Skeletal muscle satellite cell (primary cell): ENCODE measurements at regions not wholly inside any gene's neighbourhood (a gene's known extent, or its start where the extent isn't known, plus 50 kb on each side); places are given as distances from the start of the nearest gene placed in this dataset.

Experiments used
- H3K27me3 ChIP-seq: 2 replicates; pipeline ENCODE4 v1.7.0; 2013; ENCODE audit warnings: low read length; ENCODE audit not compliant: control insufficient read depth, insufficient read depth
- H3K36me3 ChIP-seq: 2 replicates; pipeline ENCODE4 v1.7.0; 2013; ENCODE audit warnings: mild to moderate bottlenecking, control low read depth, low read length; ENCODE audit not compliant: insufficient read depth
- H3K4me1 ChIP-seq: 2 replicates; pipeline ENCODE4 v1.7.0; 2013; ENCODE audit warnings: low read length; ENCODE audit not compliant: control insufficient read depth, insufficient read depth
- H3K4me2 ChIP-seq: 2 replicates; pipeline ENCODE4 v1.7.0; 2013; ENCODE audit warnings: mild to moderate bottlenecking, low read length
- H3K4me3 ChIP-seq: 2 replicates; pipeline ENCODE4 v1.7.0; 2013; ENCODE audit warnings: low read length
- H3K9ac ChIP-seq: 2 replicates; pipeline ENCODE4 v1.7.0; 2013; ENCODE audit warnings: mild to moderate bottlenecking, low read depth, low read length, moderate library complexity
- H3K9me3 ChIP-seq: replicated peaks from 2 replicates; pipeline ENCODE4 v1.7.0; 2013; ENCODE audit warnings: mild to moderate bottlenecking, control low read depth, low read length

DNA sequence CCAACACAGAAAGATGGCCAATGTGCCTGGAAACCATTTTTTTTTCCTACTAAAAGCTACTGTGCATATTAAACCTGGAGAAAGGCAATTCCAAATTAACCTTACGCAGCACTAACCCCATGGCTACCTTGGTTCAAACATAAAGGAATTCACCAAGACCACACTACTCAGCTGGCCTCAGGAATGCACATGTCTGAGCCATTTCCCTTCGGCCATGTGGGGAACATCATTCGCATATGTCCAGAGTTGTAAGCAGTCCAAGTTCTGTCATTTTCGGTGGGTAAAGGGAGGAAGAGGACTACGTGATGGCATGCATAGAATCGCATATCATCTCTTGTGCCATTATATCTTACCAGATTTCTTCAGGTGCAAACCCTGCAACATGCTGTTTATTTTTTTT is 175.4 kb downstream of the NTMT2 start:
- Histone ChIP-seq H3K36me3 (no peaks in the 10 kb centered on the region), H3K4me1 (no peaks in the 10 kb centered on the region)

DNA sequence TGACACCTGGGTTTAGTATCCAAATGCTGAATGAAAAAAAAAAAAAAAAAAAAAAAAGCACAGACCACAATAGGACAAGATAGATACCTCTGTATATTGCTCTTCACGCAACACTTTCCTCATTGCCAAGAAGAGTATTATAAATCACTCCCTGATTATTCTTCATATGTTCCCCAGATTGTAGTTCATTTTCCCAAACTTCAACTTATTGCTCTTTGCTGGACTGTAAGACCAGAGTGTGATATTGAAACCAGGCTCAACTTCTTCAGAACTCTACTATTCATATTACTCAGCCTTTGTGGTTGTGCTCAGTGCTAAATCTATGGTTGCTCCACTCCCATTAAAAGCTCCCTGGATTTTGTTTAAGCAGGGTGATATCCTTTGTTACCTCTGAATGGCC is 180.4 kb downstream of the NTMT2 start:
- Histone ChIP-seq H3K9ac (no peak overlapping the region), H3K9me3 (no peaks in the 10 kb centered on the region), H3K27me3 (no peaks in the 10 kb centered on the region), H3K36me3 (no peaks in the 10 kb centered on the region), H3K4me2 (no peak overlapping the region), H3K4me3 (no peak overlapping the region), H3K4me1 (no peaks in the 10 kb centered on the region)

More for the DNA sequence above, 175.4 kb downstream of the NTMT2 start:
- Histone ChIP-seq H3K4me2 (no peak overlapping the region), H3K9me3 (no peaks in the 10 kb centered on the region), H3K4me3 (no peak overlapping the region), H3K27me3 (no peaks in the 10 kb centered on the region), H3K9ac (no peak overlapping the region)

DNA sequence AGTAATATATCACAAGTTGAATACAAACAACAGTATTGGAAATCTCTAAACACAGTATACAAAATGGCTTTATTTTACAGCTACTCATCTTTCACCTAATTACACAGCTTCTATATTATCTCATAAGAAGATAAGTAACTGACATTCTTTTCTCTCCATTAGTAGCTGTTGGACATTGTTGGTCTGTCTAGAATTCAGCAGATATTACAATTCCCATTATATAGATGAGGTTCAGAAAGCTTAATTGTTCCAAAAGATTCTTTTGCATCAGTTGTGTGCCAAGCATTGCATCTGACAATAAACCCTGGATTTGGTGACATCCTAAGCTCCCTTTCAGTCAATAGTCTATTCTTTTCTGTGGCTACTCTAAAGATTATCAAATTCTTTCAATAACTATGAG is 187.0 kb downstream of the NTMT2 start:
- Histone ChIP-seq H3K36me3 (no peaks in the 10 kb centered on the region), H3K4me3 (no peak overlapping the region), H3K4me1 (no peaks in the 10 kb centered on the region), H3K4me2 (no peak overlapping the region), H3K9me3 (no peaks in the 10 kb centered on the region), H3K27me3 (no peaks in the 10 kb centered on the region), H3K9ac (no peak overlapping the region)

DNA sequence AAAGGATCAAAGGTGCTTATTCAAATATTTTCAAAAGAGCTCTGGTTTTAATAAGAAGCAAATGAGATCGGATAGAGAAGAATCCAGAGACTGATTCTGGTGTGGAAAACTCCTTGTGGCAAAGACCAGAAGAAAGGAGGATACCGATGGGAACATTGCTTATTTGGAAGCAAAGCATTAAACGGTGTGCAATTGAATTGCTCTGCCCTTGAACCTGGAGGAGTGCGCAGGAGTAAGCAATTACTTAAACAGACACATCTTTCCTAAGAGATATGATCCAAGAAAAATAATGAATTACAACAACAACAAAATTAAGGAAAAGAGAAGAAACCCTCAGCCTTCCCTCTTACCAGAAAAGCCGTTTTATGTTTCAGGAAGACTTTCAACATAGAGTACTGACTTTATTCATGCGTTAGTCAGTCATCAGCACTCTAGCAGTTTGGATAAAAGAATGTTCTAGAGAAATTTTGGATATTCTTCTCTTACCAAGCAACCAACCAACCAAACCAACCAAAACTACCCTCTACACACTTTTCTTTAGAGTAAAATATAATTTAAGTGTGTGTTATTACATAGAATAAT is 191.7 kb downstream of the NTMT2 start:
- Histone ChIP-seq H3K9ac (no peak overlapping the region), H3K9me3 (no peaks in the 10 kb centered on the region), H3K4me3 (no peak overlapping the region), H3K27me3 (no peaks in the 10 kb centered on the region), H3K36me3 (no peaks in the 10 kb centered on the region), H3K4me1 (no peaks in the 10 kb centered on the region), H3K4me2 (no peak overlapping the region)

DNA sequence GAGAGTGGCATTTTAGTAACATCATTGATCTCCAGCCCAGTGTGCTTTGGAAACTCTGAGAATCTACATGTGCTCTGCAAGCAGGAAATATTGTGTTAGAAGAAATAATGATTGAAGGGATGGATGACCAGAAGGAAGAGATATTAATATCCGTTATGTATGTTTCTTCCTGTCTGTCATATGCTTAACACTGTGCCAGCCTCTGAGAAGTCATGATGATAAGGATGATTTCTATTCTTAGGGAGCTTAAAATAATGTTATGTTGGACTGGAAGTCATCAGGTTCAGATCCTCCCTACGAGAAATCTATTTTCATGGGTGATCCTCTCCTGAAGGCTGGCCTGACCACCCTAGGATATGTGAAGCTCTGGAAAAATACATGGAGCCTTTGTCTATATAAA is 192.4 kb upstream of the GORAB start:
- H3K27me3 ChIP-seq, result no peaks in the 10 kb centered on the region
- no peak overlapping the region for H3K4me2 ChIP-seq
- no peak overlapping the region for H3K9ac ChIP-seq
- H3K9me3 ChIP-seq, result no peaks in the 10 kb centered on the region
- no peak overlapping the region for H3K4me3 ChIP-seq
- H3K4me1 ChIP-seq, result no peaks in the 10 kb centered on the region
- H3K36me3 ChIP-seq, result no peaks in the 10 kb centered on the region

DNA sequence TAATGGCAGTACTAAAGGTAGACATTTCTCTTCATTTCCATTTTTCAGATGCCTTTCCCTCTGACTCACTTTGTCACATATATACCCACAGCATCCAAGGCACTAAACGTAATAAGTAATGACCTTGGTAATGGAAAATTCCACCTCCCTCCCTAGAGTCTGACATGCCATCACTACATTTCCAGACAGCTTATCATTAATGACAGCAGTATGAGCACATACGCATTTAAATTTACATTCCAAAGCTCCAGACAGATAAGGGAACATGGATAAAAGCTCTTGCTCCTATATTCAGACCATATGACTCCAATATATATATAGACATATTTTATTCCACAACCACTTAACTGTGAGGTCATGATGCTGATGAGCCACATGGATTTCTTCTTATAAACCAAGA is 191.7 kb upstream of the GORAB start:
- H3K9me3 ChIP-seq, result no peaks in the 10 kb centered on the region
- no peaks in the 10 kb centered on the region for H3K4me1 ChIP-seq
- no peaks in the 10 kb centered on the region for H3K36me3 ChIP-seq
- no peak overlapping the region for H3K4me3 ChIP-seq
- H3K27me3 ChIP-seq, result no peaks in the 10 kb centered on the region
- H3K4me2 ChIP-seq, result no peak overlapping the region
- no peak overlapping the region for H3K9ac ChIP-seq

DNA sequence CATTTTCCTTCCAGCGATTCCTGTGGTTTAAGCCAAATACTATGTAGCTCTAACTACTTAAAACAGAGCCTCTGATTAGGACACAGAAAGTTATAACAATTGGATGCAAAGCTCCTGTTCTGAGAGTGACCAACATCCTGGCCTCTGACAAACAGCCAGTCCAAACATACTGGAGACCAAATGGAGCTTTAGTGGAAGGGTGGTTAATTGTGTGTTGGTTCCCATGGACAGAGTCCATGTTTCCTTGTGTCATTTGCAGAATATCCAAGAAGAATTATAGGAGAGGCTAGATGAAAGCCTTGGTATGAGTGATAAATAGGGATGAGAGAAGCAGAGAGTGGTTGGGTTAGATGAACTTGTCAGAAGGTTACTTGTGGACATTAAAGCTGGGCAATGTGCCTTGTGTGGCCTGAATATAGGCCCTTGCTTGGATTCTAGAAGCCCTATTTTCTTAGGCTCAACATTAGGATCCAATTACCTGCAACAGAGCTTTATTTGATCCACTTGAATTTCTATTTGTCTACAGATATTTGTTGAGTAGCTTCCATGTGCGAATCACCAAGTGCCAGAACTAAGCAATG is 180.5 kb upstream of the GORAB start:
- Histone ChIP-seq H3K4me3 (no peak overlapping the region), H3K36me3 (no peaks in the 10 kb centered on the region), H3K9me3 (no peaks in the 10 kb centered on the region), H3K9ac (no peak overlapping the region), H3K4me2 (no peak overlapping the region), H3K4me1 (no peaks in the 10 kb centered on the region), H3K27me3 (no peaks in the 10 kb centered on the region)

DNA sequence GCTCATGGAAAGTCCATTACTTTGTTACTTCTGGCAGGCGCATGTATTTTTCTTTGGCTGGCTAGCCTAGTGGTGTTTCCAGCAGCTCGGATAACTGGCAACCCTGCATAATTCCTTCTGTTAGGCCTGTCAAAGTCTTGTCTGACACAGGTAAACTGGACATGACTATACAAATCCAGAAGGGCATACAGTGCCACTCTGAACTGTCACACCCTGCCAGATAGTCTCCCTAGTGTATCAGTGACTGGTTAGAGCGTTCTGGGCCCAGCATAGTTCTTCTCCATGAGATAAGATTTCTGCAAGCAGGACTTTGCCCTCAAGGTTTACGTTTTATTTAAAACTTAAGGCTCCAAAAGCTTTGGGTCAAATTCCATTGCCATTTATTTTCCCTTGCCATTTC is 177.7 kb upstream of the GORAB start:
- H3K4me2 ChIP-seq, result no peak overlapping the region
- no peak overlapping the region for H3K9ac ChIP-seq
- H3K4me1 ChIP-seq, result no peaks in the 10 kb centered on the region
- no peaks in the 10 kb centered on the region for H3K9me3 ChIP-seq
- H3K4me3 ChIP-seq, result no peak overlapping the region
- H3K36me3 ChIP-seq, result no peaks in the 10 kb centered on the region
- no peaks in the 10 kb centered on the region for H3K27me3 ChIP-seq

DNA sequence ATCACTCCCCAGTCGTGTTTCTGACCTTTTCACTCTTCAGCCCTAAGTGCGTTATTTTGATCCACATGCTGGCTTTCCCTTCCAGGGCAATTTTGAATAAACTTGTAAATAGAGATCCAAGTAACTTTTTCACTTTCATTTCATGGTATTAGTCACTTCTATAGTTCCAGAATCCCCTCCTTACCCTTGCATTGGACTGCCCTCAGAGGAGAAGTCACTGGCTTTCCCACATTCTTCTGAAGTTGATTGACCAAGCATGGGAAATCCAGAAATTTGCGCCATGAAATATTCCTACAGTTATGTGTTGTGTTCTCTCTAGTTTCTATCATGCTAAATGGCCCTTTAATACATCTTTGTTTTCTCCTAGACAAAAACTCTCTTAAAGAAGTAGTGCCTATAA is 177.3 kb upstream of the GORAB start:
- no peak overlapping the region for H3K4me2 ChIP-seq
- H3K4me3 ChIP-seq, result no peak overlapping the region
- H3K9me3 ChIP-seq, result no peaks in the 10 kb centered on the region

DNA sequence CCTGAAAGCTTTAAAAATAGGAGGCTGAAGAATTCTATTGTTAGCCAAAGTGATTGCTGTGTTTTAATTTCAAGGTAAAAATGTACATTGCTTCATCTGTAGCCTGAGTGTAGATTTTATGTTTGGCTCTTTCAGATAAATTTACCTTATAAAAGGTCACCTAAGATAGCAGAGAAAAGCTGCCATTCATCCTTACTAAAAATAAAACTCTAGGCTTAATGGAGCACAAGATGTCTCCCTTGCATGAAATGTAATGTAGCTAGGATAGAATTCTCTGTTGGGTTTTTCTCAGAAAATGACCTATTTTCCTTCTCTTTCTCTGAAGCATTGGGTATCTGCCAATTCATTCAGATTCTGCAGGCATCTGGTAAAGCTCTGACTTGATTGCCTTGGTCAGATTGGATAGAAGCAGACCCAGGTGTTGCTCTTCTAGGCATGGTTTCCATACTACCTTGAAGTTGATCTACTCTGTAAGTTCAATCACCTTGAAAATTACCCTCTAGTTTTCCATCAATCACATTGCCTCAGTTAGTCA is 176.6 kb upstream of the GORAB start:
- Histone ChIP-seq H3K9ac (no peak overlapping the region), H3K36me3 (no peaks in the 10 kb centered on the region), H3K4me1 (no peaks in the 10 kb centered on the region), H3K27me3 (no peaks in the 10 kb centered on the region), H3K9me3 (no peaks in the 10 kb centered on the region), H3K4me3 (no peak overlapping the region), H3K4me2 (no peak overlapping the region)

More for the DNA sequence above, 177.3 kb upstream of the GORAB start:
- Histone ChIP-seq H3K36me3 (no peaks in the 10 kb centered on the region), H3K4me1 (no peaks in the 10 kb centered on the region), H3K27me3 (no peaks in the 10 kb centered on the region), H3K9ac (no peak overlapping the region)

DNA sequence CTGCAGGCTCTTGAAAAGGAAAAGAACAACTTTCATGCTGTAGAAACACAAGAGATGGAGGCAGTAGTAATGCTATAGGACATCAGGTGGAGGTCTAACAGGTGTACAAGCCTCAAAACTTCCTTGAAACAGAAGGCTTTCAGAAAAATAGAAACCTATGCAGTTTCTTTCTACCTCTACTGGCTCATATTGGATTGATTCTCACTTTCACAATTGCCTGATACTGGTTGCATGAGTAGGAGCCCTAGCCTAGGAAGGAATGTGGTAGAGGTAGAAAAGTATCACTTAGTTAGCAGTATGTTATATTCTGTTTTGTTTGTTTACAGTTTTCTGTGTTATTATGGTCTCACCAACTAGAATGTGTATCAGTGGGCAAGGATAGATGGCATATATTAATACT is 175.4 kb upstream of the GORAB start:
- H3K4me2 ChIP-seq, result no peak overlapping the region
- no peaks in the 10 kb centered on the region for H3K4me1 ChIP-seq
- H3K9ac ChIP-seq, result no peak overlapping the region
- H3K36me3 ChIP-seq, result no peaks in the 10 kb centered on the region
- H3K9me3 ChIP-seq, result no peaks in the 10 kb centered on the region
- no peaks in the 10 kb centered on the region for H3K27me3 ChIP-seq
- H3K4me3 ChIP-seq, result no peak overlapping the region

DNA sequence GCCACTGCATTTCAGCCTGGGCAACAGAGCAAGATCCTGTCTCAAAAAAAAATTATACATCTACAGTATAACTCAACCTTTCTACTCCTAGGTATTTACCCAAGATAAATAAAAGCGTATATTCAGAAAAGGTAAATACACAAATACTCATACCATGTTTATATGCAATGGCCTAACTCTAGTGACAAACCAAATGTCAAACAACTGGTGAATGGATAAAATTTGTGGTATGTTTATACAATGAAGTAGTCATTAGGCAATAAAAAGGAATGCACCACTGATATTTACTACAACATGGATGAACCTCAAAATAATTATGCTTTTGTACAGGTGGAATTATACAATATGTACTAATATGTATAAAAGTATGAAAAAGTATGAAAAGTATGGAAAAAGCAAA is 174.2 kb upstream of the GORAB start:
- H3K4me2 ChIP-seq, result no peak overlapping the region
- no peaks in the 10 kb centered on the region for H3K36me3 ChIP-seq
- no peaks in the 10 kb centered on the region for H3K4me1 ChIP-seq
- H3K9me3 ChIP-seq, result no peaks in the 10 kb centered on the region
- no peaks in the 10 kb centered on the region for H3K27me3 ChIP-seq
- H3K9ac ChIP-seq, result no peak overlapping the region
- no peak overlapping the region for H3K4me3 ChIP-seq
